Activated naive CD4-positive, alpha-beta T cell treated with anti-CD3 and anti-CD28 coated beads, Interleukin-2, amount 50 U/mL, for 24 hours (primary cell): ENCODE measurements at regions not wholly inside any gene's neighbourhood (a gene's known extent, or its start where the extent isn't known, plus 50 kb on each side); places are given as distances from the start of the nearest gene placed in this dataset.

ENCODE experiments used
- H3K27ac Mint-ChIP-seq: one replicate; pipeline ENCODE4 v1.8.0; 2021; ENCODE audit warnings: mild to moderate bottlenecking, mixed read lengths
- H3K27me3 Mint-ChIP-seq: one replicate; pipeline ENCODE4 v1.8.0; 2021; ENCODE audit warnings: mixed read lengths
- H3K36me3 Mint-ChIP-seq: one replicate; pipeline ENCODE4 v1.8.0; 2021; ENCODE audit warnings: mixed read lengths
- H3K4me1 Mint-ChIP-seq: one replicate; pipeline ENCODE4 v1.8.0; 2021; ENCODE audit warnings: mixed read lengths
- H3K4me3 Mint-ChIP-seq: one replicate; pipeline ENCODE4 v1.8.0; 2021; ENCODE audit warnings: mild to moderate bottlenecking, mixed read lengths
- H3K9me3 Mint-ChIP-seq: one replicate; pipeline ENCODE4 v1.8.0; 2021; ENCODE audit warnings: mixed read lengths

- no peaks in the 10 kb centered on the region for H3K4me1 Mint-ChIP-seq
- H3K27me3 Mint-ChIP-seq: peaks cover 4% of the 10 kb centered on the region
- H3K9me3 Mint-ChIP-seq: no peaks in the 10 kb centered on the region
- H3K36me3 Mint-ChIP-seq: no peaks in the 10 kb centered on the region
- no peak overlapping the region for H3K4me3 Mint-ChIP-seq
- no peak overlapping the region for H3K27ac Mint-ChIP-seq
These were observed 664.3 kb downstream of the BRD1 start for GRCh38 chr22:49163258-49163959.

GRCh38 chr22:49162841-49163240 is 664.8 kb downstream of the BRD1 start:
- Mint-ChIP-seq H3K27ac (no peak overlapping the region), H3K36me3 (no peaks in the 10 kb centered on the region), H3K27me3 (peaks cover 4% of the 10 kb centered on the region), H3K4me3 (no peak overlapping the region), H3K9me3 (no peaks in the 10 kb centered on the region), H3K4me1 (no peaks in the 10 kb centered on the region)

- no peak overlapping the region for H3K4me3 Mint-ChIP-seq
- H3K27ac Mint-ChIP-seq: no peak overlapping the region
- no peaks in the 10 kb centered on the region for H3K4me1 Mint-ChIP-seq
- H3K9me3 Mint-ChIP-seq: no peaks in the 10 kb centered on the region
- peaks cover 4% of the 10 kb centered on the region for H3K27me3 Mint-ChIP-seq
- no peaks in the 10 kb centered on the region for H3K36me3 Mint-ChIP-seq
These were observed 666.4 kb downstream of the BRD1 start for GRCh38 chr22:49161002-49161850.

GRCh38 chr22:49160261-49161001 is 667.2 kb downstream of the BRD1 start:
- H3K9me3 Mint-ChIP-seq: no peaks in the 10 kb centered on the region
- no peak overlapping the region for H3K4me3 Mint-ChIP-seq

GRCh38 chr22:49159711-49160110 is 668.0 kb downstream of the BRD1 start:
- Mint-ChIP-seq H3K27me3 (peaks cover 4% of the 10 kb centered on the region), H3K36me3 (no peaks in the 10 kb centered on the region), H3K4me3 (no peak overlapping the region), H3K4me1 (no peaks in the 10 kb centered on the region), H3K27ac (no peak overlapping the region), H3K9me3 (no peaks in the 10 kb centered on the region)

More at GRCh38 chr22:49160261-49161001, 667.2 kb downstream of the BRD1 start:
- Mint-ChIP-seq H3K27ac (no peak overlapping the region), H3K36me3 (no peaks in the 10 kb centered on the region), H3K4me1 (no peaks in the 10 kb centered on the region), H3K27me3 (peaks cover 4% of the 10 kb centered on the region)

- H3K27ac Mint-ChIP-seq: no peak overlapping the region
- H3K4me3 Mint-ChIP-seq: no peak overlapping the region
- H3K27me3 Mint-ChIP-seq: peaks cover 4% of the 10 kb centered on the region
- no peaks in the 10 kb centered on the region for H3K36me3 Mint-ChIP-seq
- no peaks in the 10 kb centered on the region for H3K9me3 Mint-ChIP-seq
- H3K4me1 Mint-ChIP-seq: no peaks in the 10 kb centered on the region
These were observed 668.7 kb downstream of the BRD1 start for GRCh38 chr22:49158741-49159564.

- Mint-ChIP-seq H3K36me3 (no peaks in the 10 kb centered on the region), H3K4me3 (no peak overlapping the region), H3K27ac (no peak overlapping the region), H3K9me3 (no peaks in the 10 kb centered on the region), H3K27me3 (peaks cover 4% of the 10 kb centered on the region), H3K4me1 (no peaks in the 10 kb centered on the region)
These were observed 669.9 kb downstream of the BRD1 start for GRCh38 chr22:49157529-49158339.

GRCh38 chr22:49156662-49157285 is 670.9 kb downstream of the BRD1 start:
- no peaks in the 10 kb centered on the region for H3K4me1 Mint-ChIP-seq
- H3K27me3 Mint-ChIP-seq: no peaks in the 10 kb centered on the region
- H3K4me3 Mint-ChIP-seq: no peak overlapping the region
- no peaks in the 10 kb centered on the region for H3K36me3 Mint-ChIP-seq
- no peak overlapping the region for H3K27ac Mint-ChIP-seq
- no peaks in the 10 kb centered on the region for H3K9me3 Mint-ChIP-seq

- Mint-ChIP-seq H3K36me3 (no peaks in the 10 kb centered on the region), H3K27me3 (no peaks in the 10 kb centered on the region), H3K27ac (no peak overlapping the region), H3K4me3 (no peak overlapping the region), H3K4me1 (no peaks in the 10 kb centered on the region), H3K9me3 (no peaks in the 10 kb centered on the region)
These were observed 671.7 kb downstream of the BRD1 start for GRCh38 chr22:49155770-49156580.

GRCh38 chr22:49155039-49155769 is 672.5 kb downstream of the BRD1 start:
- Mint-ChIP-seq H3K4me1 (no peaks in the 10 kb centered on the region), H3K27ac (no peak overlapping the region), H3K9me3 (no peaks in the 10 kb centered on the region), H3K4me3 (no peak overlapping the region), H3K27me3 (no peaks in the 10 kb centered on the region), H3K36me3 (no peaks in the 10 kb centered on the region)

- Mint-ChIP-seq H3K27ac (peak overlapping the region; percentile 41), H3K36me3 (no peaks in the 10 kb centered on the region), H3K4me3 (no peak overlapping the region), H3K9me3 (no peaks in the 10 kb centered on the region), H3K4me1 (no peaks in the 10 kb centered on the region), H3K27me3 (no peaks in the 10 kb centered on the region)
These were observed 673.2 kb downstream of the BRD1 start for GRCh38 chr22:49154433-49154832.

GRCh38 chr22:49153921-49154320 is 673.8 kb downstream of the BRD1 start:
- Mint-ChIP-seq H3K27ac (no peak overlapping the region), H3K9me3 (no peaks in the 10 kb centered on the region), H3K4me1 (no peaks in the 10 kb centered on the region), H3K4me3 (no peak overlapping the region), H3K36me3 (no peaks in the 10 kb centered on the region), H3K27me3 (no peaks in the 10 kb centered on the region)
